HEK293T (cell line): ENCODE measurements at regions not wholly inside any gene's neighbourhood (a gene's known extent, or its start where the extent isn't known, plus 50 kb on each side); places are given as distances from the start of the nearest gene placed in this dataset.

Experiments used
- ELF4 ChIP-seq: fragments of 450-650 bp; IDR thresholded peaks from 2 replicates; pipeline ENCODE4 v1.6.1; 2017; ENCODE audit warnings: antibody characterized with exemption
- FOXM1 ChIP-seq: fragments of 450-650 bp; IDR thresholded peaks from 2 replicates; pipeline ENCODE4 v1.6.1; 2017; ENCODE audit warnings: mild to moderate bottlenecking, borderline replicate concordance
- L3MBTL2 ChIP-seq: fragments of 450-650 bp; conservative IDR thresholded peaks from 2 replicates; pipeline ENCODE4 v1.6.1; 2016; ENCODE audit warnings: mild to moderate bottlenecking
- SP1 ChIP-seq: fragments of 450-650 bp; IDR thresholded peaks from 2 replicates; pipeline ENCODE4 v1.6.1; 2017
- SUZ12 ChIP-seq: fragments of 450-650 bp; IDR thresholded peaks from 2 replicates; pipeline ENCODE4 v1.6.1; 2016; ENCODE audit warnings: mild to moderate bottlenecking
- TARDBP ChIP-seq: fragments of 450-650 bp; IDR thresholded peaks from 2 replicates; pipeline ENCODE4 v1.6.1; 2016

GRCh38 chr17:59491353-59492090 lies 73.9 kb upstream of the DHX40 start:
- no peak for TF ChIP-seq ELF4
- TF ChIP-seq SP1, result no peak
- TF ChIP-seq SUZ12, result no peak
- TF ChIP-seq FOXM1, result no peak
- no peak for TF ChIP-seq L3MBTL2
- TF ChIP-seq TARDBP, result no peak
